Amniotic stem cell (primary cell): ENCODE measurements at regions not wholly inside any gene's neighbourhood (a gene's known extent, or its start where the extent isn't known, plus 50 kb on each side); places are given as distances from the start of the nearest gene placed in this dataset.

ENCODE experiments used
- DNase-seq: peaks from one replicate; lab custom pipeline; 2025; lab: John Stamatoyannopoulos, UW

- DNase-seq: no peak
Observed at GRCh38 chr4:100841911-100842310, 324.1 kb upstream of the EMCN start.

GRCh38 chr4:100839712-100840111, 321.9 kb upstream of the EMCN start:
- no peak for DNase-seq

GRCh38 chr4:100838286-100838685, 320.5 kb upstream of the EMCN start:
- DNase-seq: no peak

- no peak for DNase-seq
Observed at GRCh38 chr4:100836929-100837328, 319.1 kb upstream of the EMCN start.

GRCh38 chr4:100834616-100835015, 316.8 kb upstream of the EMCN start:
- no peak for DNase-seq

- DNase-seq: no peak
Observed at GRCh38 chr4:100833906-100834305, 316.1 kb upstream of the EMCN start.

- no peak for DNase-seq
Observed at GRCh38 chr4:100828986-100829685, 311.3 kb upstream of the EMCN start.

- no peak for DNase-seq
Observed at GRCh38 chr4:100828364-100828763, 310.5 kb upstream of the EMCN start.

- DNase-seq: no peak
Observed at GRCh38 chr4:100827756-100828155, 309.9 kb upstream of the EMCN start.

GRCh38 chr4:100826808-100827548, 309.2 kb upstream of the EMCN start:
- DNase-seq: no peak

- DNase-seq: no peak
Observed at GRCh38 chr4:100826067-100826466, 308.2 kb upstream of the EMCN start.

GRCh38 chr4:100823993-100824323, 306.1 kb upstream of the EMCN start:
- no peak for DNase-seq

GRCh38 chr4:100823066-100823992, 305.5 kb upstream of the EMCN start:
- no peak for DNase-seq

GRCh38 chr4:100820249-100820648, 302.4 kb upstream of the EMCN start:
- no peak for DNase-seq

- DNase-seq: no peak
Observed at GRCh38 chr4:100819505-100819904, 301.7 kb upstream of the EMCN start.

GRCh38 chr4:100816436-100817045, 298.7 kb upstream of the EMCN start:
- no peak for DNase-seq

GRCh38 chr4:100811046-100811445, 293.2 kb upstream of the EMCN start:
- DNase-seq: no peak

GRCh38 chr4:100809506-100809905, 291.7 kb upstream of the EMCN start:
- no peak for DNase-seq

GRCh38 chr4:100806988-100807387, 289.2 kb upstream of the EMCN start:
- DNase-seq: no peak

- no peak for DNase-seq
Observed at GRCh38 chr4:100805538-100805937, 287.7 kb upstream of the EMCN start.

- no peak for DNase-seq
Observed at GRCh38 chr4:100804576-100805360, 286.9 kb upstream of the EMCN start.
